Neuronal stem cell (in vitro differentiated cells): ENCODE measurements at regions not wholly inside any gene's neighbourhood (a gene's known extent, or its start where the extent isn't known, plus 50 kb on each side); places are given as distances from the start of the nearest gene placed in this dataset.

ENCODE experiments used
- DNase-seq: peaks from one replicate; pipeline ENCODE4 v3.0.0-alpha.2; 2013; ENCODE audit warnings: low spot score
- H2AFZ ChIP-seq: one replicate; pipeline ENCODE4 v1.6.1; 2013; ENCODE audit warnings: mild to moderate bottlenecking, low read length, inconsistent platforms
- H2AK5ac ChIP-seq: 2 replicates; pipeline ENCODE4 v1.6.1; 2013; ENCODE audit warnings: low read depth, mild to moderate bottlenecking, inconsistent platforms, low read length, moderate library complexity, mixed read lengths
- H2BK120ac ChIP-seq: 2 replicates; pipeline ENCODE4 v1.6.1; 2013; ENCODE audit warnings: low read depth, mild to moderate bottlenecking, inconsistent platforms, low read length, moderate library complexity, mixed read lengths
- H2BK12ac ChIP-seq: one replicate; pipeline ENCODE4 v1.6.1; 2013; ENCODE audit warnings: low read length, inconsistent platforms
- H2BK15ac ChIP-seq: 2 replicates; pipeline ENCODE4 v1.6.1; 2013; ENCODE audit warnings: mild to moderate bottlenecking, low read length, inconsistent platforms, mixed read lengths
- H2BK5ac ChIP-seq: one replicate; pipeline ENCODE4 v1.6.1; 2013; ENCODE audit warnings: inconsistent platforms, mild to moderate bottlenecking, low read length, moderate library complexity
- H3K14ac ChIP-seq: one replicate; pipeline ENCODE4 v1.6.1; 2013; ENCODE audit warnings: low read length, inconsistent platforms
- H3K18ac ChIP-seq: 2 replicates; pipeline ENCODE4 v1.6.1; 2013; ENCODE audit warnings: low read length, inconsistent platforms
- H3K23ac ChIP-seq: 2 replicates; pipeline ENCODE4 v1.6.1; 2013; ENCODE audit warnings: low read depth, mild to moderate bottlenecking, mixed read lengths, low read length, inconsistent platforms; ENCODE audit not compliant: poor library complexity
- H3K27ac ChIP-seq: replicated peaks from 3 replicates; pipeline ENCODE4 v1.5.1; 2013; ENCODE audit warnings: low read length, inconsistent platforms
- H3K27me3 ChIP-seq, 3 experiments: 2 replicates each; pipeline ENCODE4 v1.6.1; 2013; ENCODE audit warnings: low read length in 3 of 3, mild to moderate bottlenecking in 2 of 3, inconsistent platforms in 1 of 3, low read depth in 1 of 3, mixed read lengths in 1 of 3, moderate library complexity in 1 of 3; ENCODE audit not compliant: control insufficient read depth in 3 of 3, insufficient read depth in 3 of 3
- H3K36me3 ChIP-seq, 2 donors: replicated peaks in 1 of 2; 2 replicates each; pipeline ENCODE4 v1.6.1; 2013; ENCODE audit warnings: low read length in 2 of 2; ENCODE audit not compliant: control insufficient read depth in 2 of 2, insufficient read depth in 2 of 2
- H3K4ac ChIP-seq: 2 replicates; pipeline ENCODE4 v1.6.1; 2013; ENCODE audit warnings: inconsistent platforms, mild to moderate bottlenecking, low read length, moderate library complexity
- H3K4me1 ChIP-seq, 2 donors: 1 replicate in 1 of 2; 2 replicates in 1 of 2; pipeline ENCODE4 v1.6.1; 2013; ENCODE audit warnings: low read length in 2 of 2, low read depth in 1 of 2; ENCODE audit not compliant: control insufficient read depth in 2 of 2, insufficient read depth in 1 of 2
- H3K4me2 ChIP-seq: one replicate; pipeline ENCODE4 v1.6.1; 2013; ENCODE audit warnings: mild to moderate bottlenecking, low read length, inconsistent platforms; ENCODE audit not compliant: insufficient read depth, poor library complexity, severe bottlenecking
- H3K4me3 ChIP-seq, 2 donors: 2 replicates each; pipeline ENCODE4 v1.5.1; 2013; ENCODE audit warnings: low read length in 2 of 2, mild to moderate bottlenecking in 2 of 2, inconsistent platforms in 1 of 2, moderate library complexity in 1 of 2
- H3K79me1 ChIP-seq: one replicate; pipeline ENCODE4 v1.6.1; 2013; ENCODE audit warnings: low read depth, mild to moderate bottlenecking, inconsistent platforms, low read length, moderate library complexity
- H3K9ac ChIP-seq: one replicate; pipeline ENCODE4 v1.6.1; 2013; ENCODE audit warnings: mild to moderate bottlenecking, low read depth, low read length, inconsistent platforms; ENCODE audit not compliant: poor library complexity
- H3K9me3 ChIP-seq, 2 donors: replicated peaks in 1 of 2; 2 replicates each; pipeline versions ENCODE3 to v1.6.1; 2013; ENCODE audit warnings: low read length in 2 of 2, mild to moderate bottlenecking in 2 of 2, inconsistent platforms in 1 of 2, low read depth in 1 of 2, mixed read lengths in 1 of 2, moderate library complexity in 1 of 2; ENCODE audit not compliant: control insufficient read depth in 2 of 2, insufficient read depth in 1 of 2
- H4K8ac ChIP-seq: one replicate; pipeline ENCODE4 v1.6.1; 2013; ENCODE audit warnings: low read depth, mild to moderate bottlenecking, inconsistent platforms, low read length, moderate library complexity
- H4K91ac ChIP-seq: one replicate; pipeline ENCODE4 v1.6.1; 2013; ENCODE audit warnings: low read length, low read depth, mild to moderate bottlenecking, inconsistent platforms; ENCODE audit not compliant: poor library complexity
- WGBS, 2 donors: extraction: QIAGEN DNeasy Blood & Tissue Kit; methylation state at CpG; one replicate each; pipeline ENCODE4 v1.1.7; 2013; ENCODE audit warnings: missing lambda C conversion rate in 2 of 2, mixed read lengths in 1 of 2; ENCODE audit not compliant: insufficient read length in 2 of 2, insufficient replicate concordance in 1 of 2; ENCODE audit errors: extremely low coverage in 2 of 2; 5-methylcytosine and 5-hydroxymethylcytosine counted together

GRCh38 chr9:13943176-13943575, 370.8 kb downstream of the NFIB start:
- peaks cover 5 to 12% of the 10 kb centered on the region in 2 donors for H3K4me1 ChIP-seq
- DNase-seq, result no peak
- no peaks in the 10 kb centered on the region for H3K27me3 ChIP-seq

GRCh38 chr9:13942695-13943094, 371.2 kb downstream of the NFIB start:
- Histone ChIP-seq H2BK5ac (no peak overlapping the region), H2BK120ac (no peak overlapping the region), H3K4me1 (peaks cover 5 to 12% of the 10 kb centered on the region in 2 donors), H4K8ac (no peak overlapping the region), H3K36me3 (no peaks in the 10 kb centered on the region), H3K18ac (no peak overlapping the region), H3K14ac (no peak overlapping the region), H3K4ac (no peak overlapping the region), H3K27me3 (no peaks in the 10 kb centered on the region), H3K79me1 (no peaks in the 10 kb centered on the region), H2BK15ac (no peak overlapping the region), H2AK5ac (no peak overlapping the region), H3K9me3 (no peaks in the 10 kb centered on the region), H3K23ac (no peak overlapping the region), H3K4me2 (no peak overlapping the region), H4K91ac (no peak overlapping the region), H3K4me3 (no peak overlapping the region), H2AFZ (no peak overlapping the region), H3K9ac (no peak overlapping the region), H3K27ac (no peak overlapping the region), H2BK12ac (no peak overlapping the region)
- DNase-seq, result no peak
- WGBS, 2 donors, result no CpG with 5 or more reads among the region's 4 CpGs

More at GRCh38 chr9:13943176-13943575, 370.8 kb downstream of the NFIB start:
- no peak overlapping the region for H3K9ac ChIP-seq
- H2BK15ac ChIP-seq, result no peak overlapping the region
- H3K14ac ChIP-seq, result no peak overlapping the region
- no peak overlapping the region for H3K4me2 ChIP-seq
- H2AFZ ChIP-seq, result no peak overlapping the region
- H2BK120ac ChIP-seq, result no peak overlapping the region
- H3K36me3 ChIP-seq, result no peaks in the 10 kb centered on the region
- no peak overlapping the region for H3K23ac ChIP-seq
- no peak overlapping the region for H2BK5ac ChIP-seq
- H3K18ac ChIP-seq, result no peak overlapping the region
- H3K27ac ChIP-seq, result no peak overlapping the region
- no peaks in the 10 kb centered on the region for H3K9me3 ChIP-seq
- H3K4me3 ChIP-seq, result no peak overlapping the region
- H2BK12ac ChIP-seq, result no peak overlapping the region
- no peaks in the 10 kb centered on the region for H3K79me1 ChIP-seq
- H4K8ac ChIP-seq, result no peak overlapping the region
- H4K91ac ChIP-seq, result no peak overlapping the region
- no peak overlapping the region for H3K4ac ChIP-seq
- H2AK5ac ChIP-seq, result no peak overlapping the region

GRCh38 chr9:13942201-13942600, 371.7 kb downstream of the NFIB start:
- no peaks in the 10 kb centered on the region for H3K79me1 ChIP-seq
- no peak overlapping the region for H3K4me3 ChIP-seq
- no peak overlapping the region for H4K91ac ChIP-seq
- H3K23ac ChIP-seq, result no peak overlapping the region
- no peak overlapping the region for H2BK12ac ChIP-seq
- H3K4me1 ChIP-seq, result peaks cover 5 to 12% of the 10 kb centered on the region in 2 donors
- H3K36me3 ChIP-seq, result no peaks in the 10 kb centered on the region
- no peak overlapping the region for H3K14ac ChIP-seq
- H2BK120ac ChIP-seq, result no peak overlapping the region
- H3K9ac ChIP-seq, result no peak overlapping the region
- H4K8ac ChIP-seq, result no peak overlapping the region
- H2BK5ac ChIP-seq, result no peak overlapping the region
- H2AFZ ChIP-seq, result no peak overlapping the region
- H3K27me3 ChIP-seq, result no peaks in the 10 kb centered on the region
- no peak for DNase-seq
- H3K4me2 ChIP-seq, result no peak overlapping the region
- H2BK15ac ChIP-seq, result no peak overlapping the region
- H3K9me3 ChIP-seq, result no peaks in the 10 kb centered on the region
- no peak overlapping the region for H3K4ac ChIP-seq
- H3K18ac ChIP-seq, result no peak overlapping the region
- no peak overlapping the region for H3K27ac ChIP-seq
- H2AK5ac ChIP-seq, result no peak overlapping the region
- no CpG with 5 or more reads among the region's 6 CpGs for WGBS, 2 donors

- no peaks in the 10 kb centered on the region for H3K9me3 ChIP-seq
- no peak overlapping the region for H3K4ac ChIP-seq
- H2BK15ac ChIP-seq, result no peak overlapping the region
- no CpG with 5 or more reads among the region's 7 CpGs for WGBS, 2 donors
- H3K23ac ChIP-seq, result no peak overlapping the region
- H3K9ac ChIP-seq, result no peak overlapping the region
- no peak overlapping the region for H3K27ac ChIP-seq
- H2AFZ ChIP-seq, result no peak overlapping the region
- DNase-seq, result no peak
- H2AK5ac ChIP-seq, result no peak overlapping the region
- H3K4me2 ChIP-seq, result no peak overlapping the region
- H3K4me1 ChIP-seq, result peaks cover 5 to 12% of the 10 kb centered on the region in 2 donors
- H3K14ac ChIP-seq, result no peak overlapping the region
- H3K4me3 ChIP-seq, result no peak overlapping the region
- no peak overlapping the region for H2BK12ac ChIP-seq
- no peak overlapping the region for H2BK120ac ChIP-seq
- H3K27me3 ChIP-seq, result no peaks in the 10 kb centered on the region
- no peak overlapping the region for H2BK5ac ChIP-seq
- no peaks in the 10 kb centered on the region for H3K79me1 ChIP-seq
- no peak overlapping the region for H4K91ac ChIP-seq
- no peaks in the 10 kb centered on the region for H3K36me3 ChIP-seq
- H3K18ac ChIP-seq, result no peak overlapping the region
- no peak overlapping the region for H4K8ac ChIP-seq
Observed at GRCh38 chr9:13941714-13942113, 372.2 kb downstream of the NFIB start.
